ENCODE measurements at regions not wholly inside any gene's neighbourhood (a gene's known extent, or its start where the extent isn't known, plus 50 kb on each side); places are given as distances from the start of the nearest gene placed in this dataset.

GRCh38 chr9:115169003-115169402 lies 51.0 kb upstream of the TNC start:
- Histone ChIP-seq H3K79me2 (ENCODE audit: insufficient read depth) (no peaks in the 10 kb centered on the region), H3K27ac (no peak overlapping the region), H3K27me3 (replicated peaks; ENCODE audit: insufficient read depth) (no peaks in the 10 kb centered on the region), H3K9me2 (ENCODE audit: insufficient read depth) (no peaks in the 10 kb centered on the region), H3K4me3 (no peak overlapping the region), H3F3A (ENCODE audit: insufficient read depth) (peaks cover 26% of the 10 kb centered on the region), H3K36me3 (ENCODE audit: low read depth) (no peaks in the 10 kb centered on the region), H4K20me1 (ENCODE audit: insufficient read depth) (no peaks in the 10 kb centered on the region), H3K9me3 (ENCODE audit: low read depth) (no peaks in the 10 kb centered on the region), H3K4me2 (ENCODE audit: unreplicated experiment) (no peak overlapping the region), H2AFZ (no peak overlapping the region), H3K9ac (no peak overlapping the region), H3K4me1 (ENCODE audit: insufficient read depth) (peaks cover 34% of the 10 kb centered on the region)
- WGBS, 2 experiments (ENCODE audit: low coverage in 1 of 2, low lambda C conversion rate in 2 of 2, missing lambda C conversion rate in 2 of 2), result 95 to 96% methylated on average over 3 of the region's 3 CpGs
- no peak for TF ChIP-seq EZH2phosphoT487 (IDR thresholded peaks at IDR 0.05; ENCODE audit: insufficient read depth, low read depth)
- TF ChIP-seq EZH2 (IDR thresholded peaks at IDR 0.05; ENCODE audit: insufficient read depth, poor library complexity, severe bottlenecking), result no peak
- in situ Hi-C loops (cut with MboI), result no loop called here
- no peak for DNase-seq

- H3K4me3 ChIP-seq, result no peak overlapping the region
- WGBS, 2 experiments (ENCODE audit: low coverage in 1 of 2, low lambda C conversion rate in 2 of 2, missing lambda C conversion rate in 2 of 2), result 41% methylated on average over 5 of the region's 5 CpGs
- in situ Hi-C loops (cut with MboI), result no loop called here
- no peak overlapping the region for H3K27ac ChIP-seq
- H3K36me3 ChIP-seq (ENCODE audit: low read depth), result no peaks in the 10 kb centered on the region
- peak; percentile 74 for DNase-seq
- H3K27me3 ChIP-seq (replicated peaks; ENCODE audit: insufficient read depth), result no peaks in the 10 kb centered on the region
- H3K9me2 ChIP-seq (ENCODE audit: insufficient read depth), result no peaks in the 10 kb centered on the region
- no peak overlapping the region for H3K9ac ChIP-seq
- no peaks in the 10 kb centered on the region for H3K79me2 ChIP-seq (ENCODE audit: insufficient read depth)
- no peak for TF ChIP-seq EZH2 (IDR thresholded peaks at IDR 0.05; ENCODE audit: insufficient read depth, poor library complexity, severe bottlenecking)
- no peak for TF ChIP-seq EZH2phosphoT487 (IDR thresholded peaks at IDR 0.05; ENCODE audit: insufficient read depth, low read depth)
- H3K9me3 ChIP-seq (ENCODE audit: low read depth), result no peaks in the 10 kb centered on the region
- H2AFZ ChIP-seq, result peak overlapping the region; percentile 37
- no peaks in the 10 kb centered on the region for H4K20me1 ChIP-seq (ENCODE audit: insufficient read depth)
- H3K4me2 ChIP-seq (ENCODE audit: unreplicated experiment), result peak overlapping the region; percentile 2
- H3F3A ChIP-seq (ENCODE audit: insufficient read depth), result peaks cover 13% of the 10 kb centered on the region
- H3K4me1 ChIP-seq (ENCODE audit: insufficient read depth), result peaks cover 23% of the 10 kb centered on the region
Observed at GRCh38 chr9:115170358-115171073, 52.6 kb upstream of the TNC start.

GRCh38 chr9:115171921-115172388 lies 54.0 kb upstream of the TNC start:
- no peak for TF ChIP-seq EZH2phosphoT487 (IDR thresholded peaks at IDR 0.05; ENCODE audit: insufficient read depth, low read depth)
- no peak for TF ChIP-seq EZH2 (IDR thresholded peaks at IDR 0.05; ENCODE audit: insufficient read depth, poor library complexity, severe bottlenecking)
- H3K4me2 ChIP-seq (ENCODE audit: unreplicated experiment), result no peak overlapping the region
- H2AFZ ChIP-seq, result no peak overlapping the region
- no peak overlapping the region for H3K9ac ChIP-seq
- DNase-seq, result no peak
- H3K4me1 ChIP-seq (ENCODE audit: insufficient read depth), result peaks cover 18% of the 10 kb centered on the region
- H3K4me3 ChIP-seq, result no peak overlapping the region
- no peaks in the 10 kb centered on the region for H3K9me2 ChIP-seq (ENCODE audit: insufficient read depth)
- H3K27ac ChIP-seq, result no peak overlapping the region
- in situ Hi-C loops (cut with MboI), result no loop called here
- WGBS, 2 experiments (ENCODE audit: low coverage in 1 of 2, low lambda C conversion rate in 2 of 2, missing lambda C conversion rate in 2 of 2), result 96% methylated on average over 3 of the region's 3 CpGs
- H3K9me3 ChIP-seq (ENCODE audit: low read depth), result no peaks in the 10 kb centered on the region
- peaks cover 10% of the 10 kb centered on the region for H3F3A ChIP-seq (ENCODE audit: insufficient read depth)
- H4K20me1 ChIP-seq (ENCODE audit: insufficient read depth), result no peaks in the 10 kb centered on the region
- no peaks in the 10 kb centered on the region for H3K79me2 ChIP-seq (ENCODE audit: insufficient read depth)
- H3K36me3 ChIP-seq (ENCODE audit: low read depth), result no peaks in the 10 kb centered on the region
- H3K27me3 ChIP-seq (replicated peaks; ENCODE audit: insufficient read depth), result no peaks in the 10 kb centered on the region

GRCh38 chr9:115182264-115182663 lies 64.3 kb upstream of the TNC start:
- H3K4me2 ChIP-seq (ENCODE audit: unreplicated experiment), result no peak overlapping the region
- no peak for TF ChIP-seq EZH2 (IDR thresholded peaks at IDR 0.05; ENCODE audit: insufficient read depth, poor library complexity, severe bottlenecking)
- TF ChIP-seq EZH2phosphoT487 (IDR thresholded peaks at IDR 0.05; ENCODE audit: insufficient read depth, low read depth), result no peak
- H3K36me3 ChIP-seq (ENCODE audit: low read depth), result no peaks in the 10 kb centered on the region
- no peak overlapping the region for H3K4me3 ChIP-seq
- H3F3A ChIP-seq (ENCODE audit: insufficient read depth), result no peaks in the 10 kb centered on the region
- H2AFZ ChIP-seq, result no peak overlapping the region
- 57 to 71% methylated on average over 1 of the region's 1 CpG for WGBS, 2 experiments (ENCODE audit: low coverage in 1 of 2, low lambda C conversion rate in 2 of 2, missing lambda C conversion rate in 2 of 2)
- H3K79me2 ChIP-seq (ENCODE audit: insufficient read depth), result no peaks in the 10 kb centered on the region
- DNase-seq, result no peak
- no peaks in the 10 kb centered on the region for H3K9me3 ChIP-seq (ENCODE audit: low read depth)
- H4K20me1 ChIP-seq (ENCODE audit: insufficient read depth), result no peaks in the 10 kb centered on the region
- H3K4me1 ChIP-seq (ENCODE audit: insufficient read depth), result no peaks in the 10 kb centered on the region
- in situ Hi-C loops (cut with MboI), result no loop called here
- no peaks in the 10 kb centered on the region for H3K27me3 ChIP-seq (replicated peaks; ENCODE audit: insufficient read depth)
- no peak overlapping the region for H3K27ac ChIP-seq
- H3K9me2 ChIP-seq (ENCODE audit: insufficient read depth), result no peaks in the 10 kb centered on the region
- no peak overlapping the region for H3K9ac ChIP-seq
